A549 (cell line): ENCODE measurements at regions not wholly inside any gene's neighbourhood (a gene's known extent, or its start where the extent isn't known, plus 50 kb on each side); places are given as distances from the start of the nearest gene placed in this dataset.

Source experiments
- ATAC-seq, 2 experiments: fragments of 200-7000 bp in 1 of 2; fragments of >200 bp in 1 of 2; cut with Nextera tagmentation in 1 of 2; cut with Tn5 transposase in 1 of 2; 3 replicates each; pipeline versions ENCODE4 v1.8.0 to v1.9.1; 2018 to 2020; ENCODE audit warnings: mild to moderate bottlenecking in 1 of 2, moderate library complexity in 1 of 2
- CTCF ChIA-PET: fragments of 300-600 bp; sonication (Branson Sonifier 250); formaldehyde crosslinking; extraction: SDS; loops from one replicate; lab custom pipeline; 2021; ENCODE audit warnings: antibody characterized with exemption, inconsistent platforms; lab: Yijun Ruan, JAX
- POLR2A ChIA-PET: fragments of 350-600 bp; formaldehyde crosslinking; extraction: SDS; loops from one replicate; lab custom pipeline; 2021; ENCODE audit warnings: antibody characterized with exemption, inconsistent platforms; lab: Yijun Ruan, JAX
- DNase-seq, 2 experiments: peaks; one replicate each; pipeline versions ENCODE4 v3.0.0 to v3.0.0-alpha.2; 2011 to 2016; ENCODE audit warnings: low read depth in 1 of 2, low spot score in 1 of 2
- FAIRE-seq: peaks from 2 replicates; lab custom pipeline; 2011; peaks lifted over from hg19 to GRCh38; lab: Jason Lieb, UNC
- H3K27ac ChIP-seq, 2 experiments: fragments of >200 bp; sonication (Bioruptor Twin); formaldehyde crosslinking; 3 replicates each; pipeline ENCODE4 v1.5.1; 2016 to 2017
- H3K4me1 ChIP-seq: fragments of >200 bp; sonication (Bioruptor Twin); formaldehyde crosslinking; 3 replicates; pipeline ENCODE4 v1.6.1; 2016
- H3K4me2 ChIP-seq: fragments of >200 bp; sonication (Bioruptor Twin); formaldehyde crosslinking; 3 replicates; pipeline ENCODE4 v1.6.1; 2016
- H3K4me3 ChIP-seq: fragments of >200 bp; sonication (Bioruptor Twin); formaldehyde crosslinking; 3 replicates; pipeline ENCODE4 v1.5.1; 2016
- H3K9me3 ChIP-seq: fragments of >200 bp; sonication (Bioruptor Twin); formaldehyde crosslinking; 3 replicates; pipeline ENCODE4 v1.6.1; 2016
- BHLHE40 ChIP-seq: IDR thresholded peaks from 2 replicates; pipeline ENCODE4 v1.6.1; 2012; ENCODE audit warnings: low read depth, low read length, inconsistent platforms
- CEBPB ChIP-seq, 2 experiments: fragments of >200 bp in 1 of 2; sonication (Bioruptor Twin) in 1 of 2; formaldehyde crosslinking in 1 of 2; IDR thresholded peaks; 2 replicates each; pipeline ENCODE4 v1.6.1; 2012 to 2016
- EHF ChIP-seq: fragments of 250-450 bp; sonication (Bioruptor Pico); IDR thresholded peaks from 2 replicates; pipeline ENCODE4 v1.5.0; 2020; ENCODE audit warnings: mild to moderate bottlenecking
- EHMT2 ChIP-seq: fragments of 200-600 bp; sonication (generic); IDR thresholded peaks from 2 replicates; pipeline ENCODE4 v1.6.1; 2016; ENCODE audit warnings: antibody characterized with exemption, low read depth, mild to moderate bottlenecking, moderate library complexity
- FOSB ChIP-seq: fragments of 250-450 bp; sonication (Bioruptor Pico); IDR thresholded peaks from 2 replicates; pipeline ENCODE4 v1.5.0; 2020; ENCODE audit warnings: mild to moderate bottlenecking, moderate library complexity
- HOXA7 ChIP-seq: fragments of 250-450 bp; sonication (Bioruptor Pico); IDR thresholded peaks from 2 replicates; pipeline ENCODE4 v1.5.0; 2020; ENCODE audit warnings: mild to moderate bottlenecking, moderate library complexity
- KDM1A ChIP-seq: fragments of 200-600 bp; sonication (generic); IDR thresholded peaks from 2 replicates; pipeline ENCODE4 v1.6.1; 2016; ENCODE audit warnings: low read depth, mild to moderate bottlenecking
- MAFK ChIP-seq: fragments of 450-650 bp; IDR thresholded peaks from 2 replicates; pipeline ENCODE4 v1.6.1; 2014; ENCODE audit not compliant: partially characterized antibody
- NFE2L2 ChIP-seq: fragments of 150-350 bp; conservative IDR thresholded peaks from 2 replicates; pipeline ENCODE4 v1.6.1; 2014; ENCODE audit warnings: low read length
- PHF8 ChIP-seq: fragments of 200-600 bp; sonication (generic); IDR thresholded peaks from 2 replicates; pipeline ENCODE4 v1.6.1; 2016; ENCODE audit warnings: low read depth, mild to moderate bottlenecking, antibody characterized with exemption, moderate library complexity, borderline replicate concordance
- POLR2AphosphoS2 ChIP-seq: conservative IDR thresholded peaks from 2 replicates; pipeline ENCODE4 v1.6.1; 2012; ENCODE audit warnings: low read length, improper control_type of control experiment, inconsistent platforms
- RARB ChIP-seq: fragments of 250-450 bp; sonication (Bioruptor Pico); IDR thresholded peaks from 2 replicates; pipeline ENCODE4 v1.8.0; 2021; ENCODE audit warnings: mild to moderate bottlenecking, moderate library complexity
- TFCP2L1 ChIP-seq: fragments of 250-450 bp; sonication (Bioruptor Pico); IDR thresholded peaks from 2 replicates; pipeline ENCODE4 v1.5.0; 2021; ENCODE audit warnings: mild to moderate bottlenecking
- WGBS: methylation state at CpG from one replicate; pipeline ENCODE4 v1.1.6; 2017; ENCODE audit errors: missing lambda C conversion rate; 5-methylcytosine and 5-hydroxymethylcytosine counted together
- TF ChIP-seq, protein P1 (sequence below): fragments of 200-600 bp; sonication (generic); IDR thresholded peaks from 2 replicates; pipeline ENCODE4 v1.6.1; 2016; ENCODE audit warnings: antibody characterized with exemption, mild to moderate bottlenecking, moderate library complexity
- TF ChIP-seq, protein P2 (sequence below): IDR thresholded peaks from 2 replicates; pipeline ENCODE4 v1.6.1; 2012
- TF ChIP-seq, protein P3 (sequence below): fragments of 250-450 bp; sonication (Bioruptor Pico); IDR thresholded peaks from 2 replicates; pipeline ENCODE4 v1.5.0; 2021; ENCODE audit warnings: mild to moderate bottlenecking, moderate library complexity, borderline replicate concordance
- TF ChIP-seq, protein P4 (sequence below): fragments of 450-650 bp; IDR thresholded peaks from 2 replicates; pipeline ENCODE4 v1.6.1; 2014; ENCODE audit warnings: antibody characterized with exemption
- TF ChIP-seq, protein P5 (sequence below): IDR thresholded peaks from 2 replicates; pipeline ENCODE4 v1.6.1; 2012; ENCODE audit warnings: low read depth, borderline replicate concordance
- TF ChIP-seq, protein P6 (sequence below): fragments of 250-450 bp; sonication (Bioruptor Pico); IDR thresholded peaks from 2 replicates; pipeline ENCODE4 v1.5.0; 2020; ENCODE audit warnings: low read depth, mild to moderate bottlenecking, moderate library complexity

DNA sequence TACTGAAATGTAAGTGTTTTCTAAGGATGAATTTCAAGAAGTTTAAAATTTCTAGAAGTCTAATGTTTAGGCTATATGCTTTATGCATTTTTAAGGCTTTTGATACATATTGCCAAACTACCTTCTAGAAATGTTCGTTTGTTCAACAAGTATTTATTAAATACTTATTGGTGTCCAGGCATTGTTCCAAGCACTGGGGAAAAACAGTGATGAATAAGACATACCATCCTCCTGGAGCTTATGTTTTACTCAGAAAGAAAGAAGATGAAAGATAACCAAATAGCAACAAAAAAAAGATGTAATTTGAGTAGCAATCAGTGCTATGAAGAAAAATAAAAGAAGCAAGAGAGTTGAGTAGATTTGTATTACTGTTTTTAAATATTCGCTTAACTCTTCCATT lies 692.9 kb downstream of the SLC4A3 start:
- no peak for ATAC-seq
- H3K27ac ChIP-seq, result no peak overlapping the region
- POLR2A ChIA-PET, result no interaction called here
- H3K4me2 ChIP-seq, result no peak overlapping the region
- no peak for DNase-seq
- WGBS, result 46% methylated on average over 2 of the region's 2 CpGs
- H3K9me3 ChIP-seq, result no peaks in the 10 kb centered on the region
- no peak overlapping the region for H3K4me3 ChIP-seq
- TF ChIP-seq BHLHE40 (no peak), TFCP2L1 (CRISPR knock-in tag) (no peak)
- TF ChIP-seq, all 56 proteins: peak for 0
- H3K4me1 ChIP-seq, result no peaks in the 10 kb centered on the region
- CTCF ChIA-PET, result no interaction called here
- FAIRE-seq, result no peak

DNA sequence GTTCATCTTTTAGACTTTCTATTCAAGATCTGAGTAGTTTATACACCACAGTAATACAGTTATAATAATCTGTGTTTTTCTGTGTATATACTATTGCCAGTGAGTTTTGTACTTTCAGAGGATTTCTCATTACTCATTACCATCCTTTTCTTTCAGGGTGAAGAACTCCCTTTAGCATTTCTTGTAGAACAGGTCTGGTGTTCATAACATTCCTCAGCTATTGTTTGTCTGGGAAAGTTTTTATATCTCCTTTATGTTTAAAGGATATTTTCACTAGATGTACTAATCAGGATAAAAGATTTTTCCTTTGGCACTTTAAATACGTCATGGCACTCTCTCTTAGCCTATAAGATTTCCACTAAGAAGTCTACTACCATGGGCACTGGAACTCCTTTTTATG lies 705.5 kb downstream of the SLC4A3 start:
- ATAC-seq (no peak), FAIRE-seq (no peak), DNase-seq (no peak)
- ChIA-PET POLR2A (no interaction called here), CTCF (no interaction called here)
- Histone ChIP-seq H3K27ac (no peak overlapping the region), H3K4me1 (no peaks in the 10 kb centered on the region), H3K9me3 (peaks cover 4% of the 10 kb centered on the region; the same call in 1 of the 3 replicates), H3K4me2 (no peak overlapping the region), H3K4me3 (no peak overlapping the region)
- TF ChIP-seq EHF, result no peak
- no peak for TF ChIP-seq RARB
- TF ChIP-seq CEBPB (IDR thresholded peaks at IDR 0.05), result no peak
- no peak for TF ChIP-seq POLR2AphosphoS2
- TF ChIP-seq FOSB, result no peak
- TF ChIP-seq, protein P1, sequence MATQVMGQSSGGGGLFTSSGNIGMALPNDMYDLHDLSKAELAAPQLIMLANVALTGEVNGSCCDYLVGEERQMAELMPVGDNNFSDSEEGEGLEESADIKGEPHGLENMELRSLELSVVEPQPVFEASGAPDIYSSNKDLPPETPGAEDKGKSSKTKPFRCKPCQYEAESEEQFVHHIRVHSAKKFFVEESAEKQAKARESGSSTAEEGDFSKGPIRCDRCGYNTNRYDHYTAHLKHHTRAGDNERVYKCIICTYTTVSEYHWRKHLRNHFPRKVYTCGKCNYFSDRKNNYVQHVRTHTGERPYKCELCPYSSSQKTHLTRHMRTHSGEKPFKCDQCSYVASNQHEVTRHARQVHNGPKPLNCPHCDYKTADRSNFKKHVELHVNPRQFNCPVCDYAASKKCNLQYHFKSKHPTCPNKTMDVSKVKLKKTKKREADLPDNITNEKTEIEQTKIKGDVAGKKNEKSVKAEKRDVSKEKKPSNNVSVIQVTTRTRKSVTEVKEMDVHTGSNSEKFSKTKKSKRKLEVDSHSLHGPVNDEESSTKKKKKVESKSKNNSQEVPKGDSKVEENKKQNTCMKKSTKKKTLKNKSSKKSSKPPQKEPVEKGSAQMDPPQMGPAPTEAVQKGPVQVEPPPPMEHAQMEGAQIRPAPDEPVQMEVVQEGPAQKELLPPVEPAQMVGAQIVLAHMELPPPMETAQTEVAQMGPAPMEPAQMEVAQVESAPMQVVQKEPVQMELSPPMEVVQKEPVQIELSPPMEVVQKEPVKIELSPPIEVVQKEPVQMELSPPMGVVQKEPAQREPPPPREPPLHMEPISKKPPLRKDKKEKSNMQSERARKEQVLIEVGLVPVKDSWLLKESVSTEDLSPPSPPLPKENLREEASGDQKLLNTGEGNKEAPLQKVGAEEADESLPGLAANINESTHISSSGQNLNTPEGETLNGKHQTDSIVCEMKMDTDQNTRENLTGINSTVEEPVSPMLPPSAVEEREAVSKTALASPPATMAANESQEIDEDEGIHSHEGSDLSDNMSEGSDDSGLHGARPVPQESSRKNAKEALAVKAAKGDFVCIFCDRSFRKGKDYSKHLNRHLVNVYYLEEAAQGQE, result no peak
- no peak for TF ChIP-seq MAFK
- TF ChIP-seq, protein P2, sequence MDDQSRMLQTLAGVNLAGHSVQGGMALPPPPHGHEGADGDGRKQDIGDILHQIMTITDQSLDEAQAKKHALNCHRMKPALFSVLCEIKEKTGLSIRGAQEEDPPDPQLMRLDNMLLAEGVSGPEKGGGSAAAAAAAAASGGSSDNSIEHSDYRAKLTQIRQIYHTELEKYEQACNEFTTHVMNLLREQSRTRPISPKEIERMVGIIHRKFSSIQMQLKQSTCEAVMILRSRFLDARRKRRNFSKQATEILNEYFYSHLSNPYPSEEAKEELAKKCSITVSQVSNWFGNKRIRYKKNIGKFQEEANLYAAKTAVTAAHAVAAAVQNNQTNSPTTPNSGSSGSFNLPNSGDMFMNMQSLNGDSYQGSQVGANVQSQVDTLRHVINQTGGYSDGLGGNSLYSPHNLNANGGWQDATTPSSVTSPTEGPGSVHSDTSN, result no peak
- no peak for TF ChIP-seq BHLHE40
- no peak for TF ChIP-seq EHMT2
- 50% methylated on average over 1 of the region's 1 CpG for WGBS

DNA sequence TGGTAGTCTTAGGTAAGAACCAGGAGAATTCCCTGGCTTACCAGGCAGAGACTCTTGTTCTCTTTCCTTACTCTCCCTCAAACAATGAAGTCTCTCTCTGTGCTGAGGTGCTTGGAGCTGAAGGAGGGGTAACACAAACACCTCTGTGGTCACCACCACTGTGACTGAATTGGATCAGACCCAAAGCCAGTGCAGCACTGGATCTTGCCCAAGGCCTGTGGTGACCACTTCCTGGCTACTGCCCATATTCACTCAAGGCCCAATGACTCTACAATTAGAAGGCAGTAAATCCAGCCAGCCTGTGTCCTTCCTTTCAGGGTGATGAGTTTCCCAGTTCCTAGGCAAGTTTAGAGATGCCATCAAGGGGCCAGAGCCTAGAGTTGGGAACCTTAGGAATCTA lies 706.8 kb downstream of the SLC4A3 start:
- POLR2A ChIA-PET, result no interaction called here
- Histone ChIP-seq H3K4me2 (no peak overlapping the region), H3K4me1 (no peaks in the 10 kb centered on the region), H3K9me3 (peaks cover 4% of the 10 kb centered on the region; the same call in 1 of the 3 replicates), H3K4me3 (no peak overlapping the region), H3K27ac (no peak overlapping the region)
- FAIRE-seq (no peak), ATAC-seq (no peak), DNase-seq (no peak)
- TF ChIP-seq PHF8, result no peak
- TF ChIP-seq, protein P3, sequence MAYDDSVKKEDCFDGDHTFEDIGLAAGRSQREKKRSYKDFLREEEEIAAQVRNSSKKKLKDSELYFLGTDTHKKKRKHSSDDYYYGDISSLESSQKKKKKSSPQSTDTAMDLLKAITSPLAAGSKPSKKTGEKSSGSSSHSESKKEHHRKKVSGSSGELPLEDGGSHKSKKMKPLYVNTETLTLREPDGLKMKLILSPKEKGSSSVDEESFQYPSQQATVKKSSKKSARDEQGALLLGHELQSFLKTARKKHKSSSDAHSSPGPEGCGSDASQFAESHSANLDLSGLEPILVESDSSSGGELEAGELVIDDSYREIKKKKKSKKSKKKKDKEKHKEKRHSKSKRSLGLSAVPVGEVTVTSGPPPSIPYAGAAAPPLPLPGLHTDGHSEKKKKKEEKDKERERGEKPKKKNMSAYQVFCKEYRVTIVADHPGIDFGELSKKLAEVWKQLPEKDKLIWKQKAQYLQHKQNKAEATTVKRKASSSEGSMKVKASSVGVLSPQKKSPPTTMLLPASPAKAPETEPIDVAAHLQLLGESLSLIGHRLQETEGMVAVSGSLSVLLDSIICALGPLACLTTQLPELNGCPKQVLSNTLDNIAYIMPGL (CRISPR knock-in tag), result no peak
- TF ChIP-seq KDM1A, result no peak
- TF ChIP-seq, protein P4, sequence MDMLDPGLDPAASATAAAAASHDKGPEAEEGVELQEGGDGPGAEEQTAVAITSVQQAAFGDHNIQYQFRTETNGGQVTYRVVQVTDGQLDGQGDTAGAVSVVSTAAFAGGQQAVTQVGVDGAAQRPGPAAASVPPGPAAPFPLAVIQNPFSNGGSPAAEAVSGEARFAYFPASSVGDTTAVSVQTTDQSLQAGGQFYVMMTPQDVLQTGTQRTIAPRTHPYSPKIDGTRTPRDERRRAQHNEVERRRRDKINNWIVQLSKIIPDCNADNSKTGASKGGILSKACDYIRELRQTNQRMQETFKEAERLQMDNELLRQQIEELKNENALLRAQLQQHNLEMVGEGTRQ, result no peak
- no peak for TF ChIP-seq HOXA7 (CRISPR knock-in tag)
- no peak for TF ChIP-seq FOSB
- TF ChIP-seq, protein P5, sequence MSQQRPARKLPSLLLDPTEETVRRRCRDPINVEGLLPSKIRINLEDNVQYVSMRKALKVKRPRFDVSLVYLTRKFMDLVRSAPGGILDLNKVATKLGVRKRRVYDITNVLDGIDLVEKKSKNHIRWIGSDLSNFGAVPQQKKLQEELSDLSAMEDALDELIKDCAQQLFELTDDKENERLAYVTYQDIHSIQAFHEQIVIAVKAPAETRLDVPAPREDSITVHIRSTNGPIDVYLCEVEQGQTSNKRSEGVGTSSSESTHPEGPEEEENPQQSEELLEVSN, result no peak
- TF ChIP-seq, protein P6, sequence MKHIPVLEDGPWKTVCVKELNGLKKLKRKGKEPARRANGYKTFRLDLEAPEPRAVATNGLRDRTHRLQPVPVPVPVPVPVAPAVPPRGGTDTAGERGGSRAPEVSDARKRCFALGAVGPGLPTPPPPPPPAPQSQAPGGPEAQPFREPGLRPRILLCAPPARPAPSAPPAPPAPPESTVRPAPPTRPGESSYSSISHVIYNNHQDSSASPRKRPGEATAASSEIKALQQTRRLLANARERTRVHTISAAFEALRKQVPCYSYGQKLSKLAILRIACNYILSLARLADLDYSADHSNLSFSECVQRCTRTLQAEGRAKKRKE (CRISPR knock-in tag), result no peak
- TF ChIP-seq POLR2AphosphoS2, result no peak
- no peak for TF ChIP-seq NFE2L2
- no peak for TF ChIP-seq CEBPB (IDR thresholded peaks at IDR 0.05)
- CTCF ChIA-PET, result no interaction called here
